HCT116 (cell line): ENCODE measurements at regions not wholly inside any gene's neighbourhood (a gene's known extent, or its start where the extent isn't known, plus 50 kb on each side); places are given as distances from the start of the nearest gene placed in this dataset.

Experiments
- CTCF ChIP-seq, 3 experiments: fragments of 200-600 bp in 1 of 3; sonication (generic) in 1 of 3; IDR thresholded peaks in 2 of 3; conservative IDR thresholded peaks in 1 of 3; 2 replicates each; pipeline ENCODE4 v1.5.1; 2012 to 2017; ENCODE audit warnings: low read depth in 2 of 3, low read length in 2 of 3, antibody characterized with exemption in 1 of 3, borderline replicate concordance in 1 of 3, control low read depth in 1 of 3, mild to moderate bottlenecking in 1 of 3, mixed read lengths in 1 of 3, mixed run types in 1 of 3, moderate library complexity in 1 of 3; ENCODE audit not compliant: insufficient read depth in 1 of 3
- EZH2 ChIP-seq: fragments of 200-600 bp; sonication (generic); IDR thresholded peaks from 2 replicates; pipeline ENCODE4 v1.6.1; 2017; ENCODE audit warnings: antibody characterized with exemption, mixed run types
- EZH2phosphoT487 ChIP-seq: fragments of 200-600 bp; IDR thresholded peaks from 2 replicates; pipeline ENCODE4 v1.6.1; 2018; ENCODE audit warnings: antibody characterized with exemption, borderline replicate concordance
- POLR2A ChIP-seq: IDR thresholded peaks from 2 replicates; pipeline ENCODE4 v1.7.0; 2011; ENCODE audit warnings: borderline replicate concordance; ENCODE audit not compliant: insufficient read depth, insufficient read length; ENCODE audit errors: extremely low read depth
- POLR2AphosphoS5 ChIP-seq: IDR thresholded peaks from 2 replicates; pipeline ENCODE4 v1.6.1; 2011; ENCODE audit warnings: mild to moderate bottlenecking, low read depth, low read length, moderate library complexity
- RAD21 ChIP-seq: IDR thresholded peaks from 2 replicates; pipeline ENCODE4 v1.6.1; 2012; ENCODE audit warnings: low read depth, mild to moderate bottlenecking
- SRF ChIP-seq: IDR thresholded peaks from 2 replicates; pipeline ENCODE4 v1.6.1; 2012; ENCODE audit warnings: low read depth
- TCF7L2 ChIP-seq: IDR thresholded peaks from 2 replicates; pipeline ENCODE4 v1.7.0; 2011; ENCODE audit warnings: borderline replicate concordance, inconsistent platforms; ENCODE audit not compliant: insufficient read depth, insufficient read length; ENCODE audit errors: extremely low read depth
- YY1 ChIP-seq: IDR thresholded peaks from 2 replicates; pipeline ENCODE4 v1.6.1; 2011; ENCODE audit warnings: low read length, low read depth, moderate library complexity, mild to moderate bottlenecking; ENCODE audit not compliant: insufficient replicate concordance; ENCODE audit errors: extremely low read depth
- ZBTB33 ChIP-seq: IDR thresholded peaks from 2 replicates; pipeline ENCODE4 v1.6.1; 2011; ENCODE audit warnings: mild to moderate bottlenecking, low read length, moderate library complexity; ENCODE audit not compliant: insufficient replicate concordance; ENCODE audit errors: extremely low read depth
- ZNF274 ChIP-seq: fragments of 200-500 bp; sonication (Bioruptor generic); IDR thresholded peaks from 2 replicates; pipeline ENCODE4 v1.6.1; 2014; ENCODE audit warnings: mild to moderate bottlenecking, low read depth, low read length, inconsistent platforms
- TF ChIP-seq, protein P1 (sequence below): IDR thresholded peaks from 2 replicates; pipeline ENCODE4 v1.6.1; 2012
- TF ChIP-seq, protein P2 (sequence below): IDR thresholded peaks from 2 replicates; pipeline ENCODE4 v1.6.1; 2012; ENCODE audit warnings: low read depth

DNA sequence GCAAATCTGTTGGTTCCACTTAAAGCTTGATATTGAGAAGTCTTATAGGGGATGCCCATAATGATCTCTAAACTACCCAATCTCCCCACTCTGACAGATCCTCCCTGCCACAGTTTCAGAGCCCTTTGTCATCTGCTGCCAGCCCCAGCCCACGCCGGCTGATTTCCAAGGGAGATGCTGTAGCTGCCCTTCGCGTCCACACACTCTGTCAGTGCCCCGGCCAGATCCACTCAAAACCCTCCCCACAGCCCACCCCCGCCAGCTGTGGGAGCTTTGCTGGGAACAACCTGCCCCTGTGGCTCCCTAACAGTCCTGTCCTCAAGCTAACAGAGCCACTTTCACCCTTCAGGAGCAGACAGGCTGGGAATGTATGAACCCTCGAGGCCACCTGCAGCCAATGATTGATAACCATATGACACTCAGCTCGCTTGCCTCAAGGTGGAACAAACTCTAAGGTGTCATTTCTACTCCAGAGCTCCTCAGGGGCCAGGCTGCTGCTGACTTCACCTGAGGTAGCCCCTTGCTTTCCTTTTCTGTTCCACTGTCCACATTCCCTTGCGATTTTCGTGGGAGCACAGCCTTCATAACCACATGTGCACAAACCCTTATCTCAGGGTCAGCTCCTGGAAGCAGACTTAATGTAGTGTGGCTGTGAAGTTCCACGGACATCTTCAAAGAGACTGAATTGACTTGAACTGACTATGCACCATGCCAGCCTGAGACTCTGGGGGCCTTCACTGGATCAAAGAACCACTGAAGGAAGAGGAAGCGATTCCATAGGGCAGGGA lies 92.6 kb upstream of the LGALSL start:
- TF ChIP-seq CTCF (IDR thresholded peaks at IDR 0.05 in 2 of 3, conservative IDR thresholded peaks at IDR 0.05 in 1 of 3; ENCODE audit: borderline replicate concordance in 1 of 3, insufficient read depth in 1 of 3, low read depth in 2 of 3, low read length in 2 of 3): no peak
- TF ChIP-seq, protein P1, sequence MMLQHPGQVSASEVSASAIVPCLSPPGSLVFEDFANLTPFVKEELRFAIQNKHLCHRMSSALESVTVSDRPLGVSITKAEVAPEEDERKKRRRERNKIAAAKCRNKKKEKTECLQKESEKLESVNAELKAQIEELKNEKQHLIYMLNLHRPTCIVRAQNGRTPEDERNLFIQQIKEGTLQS: no peak
- no peak for TF ChIP-seq EZH2
- TF ChIP-seq POLR2A: no peak
- TF ChIP-seq TCF7L2: no peak
- no peak for TF ChIP-seq RAD21
- no peak for TF ChIP-seq SRF
- no peak for TF ChIP-seq ZBTB33
- TF ChIP-seq EZH2phosphoT487: no peak
- TF ChIP-seq ZNF274: no peak
- no peak for TF ChIP-seq YY1
- TF ChIP-seq, protein P2, sequence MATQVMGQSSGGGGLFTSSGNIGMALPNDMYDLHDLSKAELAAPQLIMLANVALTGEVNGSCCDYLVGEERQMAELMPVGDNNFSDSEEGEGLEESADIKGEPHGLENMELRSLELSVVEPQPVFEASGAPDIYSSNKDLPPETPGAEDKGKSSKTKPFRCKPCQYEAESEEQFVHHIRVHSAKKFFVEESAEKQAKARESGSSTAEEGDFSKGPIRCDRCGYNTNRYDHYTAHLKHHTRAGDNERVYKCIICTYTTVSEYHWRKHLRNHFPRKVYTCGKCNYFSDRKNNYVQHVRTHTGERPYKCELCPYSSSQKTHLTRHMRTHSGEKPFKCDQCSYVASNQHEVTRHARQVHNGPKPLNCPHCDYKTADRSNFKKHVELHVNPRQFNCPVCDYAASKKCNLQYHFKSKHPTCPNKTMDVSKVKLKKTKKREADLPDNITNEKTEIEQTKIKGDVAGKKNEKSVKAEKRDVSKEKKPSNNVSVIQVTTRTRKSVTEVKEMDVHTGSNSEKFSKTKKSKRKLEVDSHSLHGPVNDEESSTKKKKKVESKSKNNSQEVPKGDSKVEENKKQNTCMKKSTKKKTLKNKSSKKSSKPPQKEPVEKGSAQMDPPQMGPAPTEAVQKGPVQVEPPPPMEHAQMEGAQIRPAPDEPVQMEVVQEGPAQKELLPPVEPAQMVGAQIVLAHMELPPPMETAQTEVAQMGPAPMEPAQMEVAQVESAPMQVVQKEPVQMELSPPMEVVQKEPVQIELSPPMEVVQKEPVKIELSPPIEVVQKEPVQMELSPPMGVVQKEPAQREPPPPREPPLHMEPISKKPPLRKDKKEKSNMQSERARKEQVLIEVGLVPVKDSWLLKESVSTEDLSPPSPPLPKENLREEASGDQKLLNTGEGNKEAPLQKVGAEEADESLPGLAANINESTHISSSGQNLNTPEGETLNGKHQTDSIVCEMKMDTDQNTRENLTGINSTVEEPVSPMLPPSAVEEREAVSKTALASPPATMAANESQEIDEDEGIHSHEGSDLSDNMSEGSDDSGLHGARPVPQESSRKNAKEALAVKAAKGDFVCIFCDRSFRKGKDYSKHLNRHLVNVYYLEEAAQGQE: no peak
- no peak for TF ChIP-seq POLR2AphosphoS5
